ENCODE measurements at regions not wholly inside any gene's neighbourhood (a gene's known extent, or its start where the extent isn't known, plus 50 kb on each side); places are given as distances from the start of the nearest gene placed in this dataset.

GRCh38 chr12:53827306-53827705 is 75.5 kb upstream of the CISTR start:
- ATAC-seq (no peak), DNase-seq (ENCODE audit: low read depth in 1 of 2, low spot score in 1 of 2) (no peak), FAIRE-seq (no peak)
- no peaks in the 10 kb centered on the region for H3K9me3 ChIP-seq
- no peak overlapping the region for H3K4me2 ChIP-seq
- H3K27ac ChIP-seq, result peak overlapping the region; percentile 12 to 88; a peak in 4 of 6 replicates
- peaks cover 50% of the 10 kb centered on the region for H3K4me1 ChIP-seq
- H3K4me3 ChIP-seq, result no peak overlapping the region
- ChIA-PET POLR2A (no interaction called here), CTCF (interaction anchor here (1.1 to 1.4 kb wide), 2 partner anchors 52 to 101 kb away, joined by 3 to 4 read pairs; no protein-coding TSS in a partner anchor)
- TF ChIP-seq KDM5A (IDR thresholded peaks at IDR 0.05) (no peak), CEBPB (IDR thresholded peaks at IDR 0.05) (no peak), EHMT2 (IDR thresholded peaks at IDR 0.05; ENCODE audit: low read depth) (no peak), CHD2 (IDR thresholded peaks at IDR 0.05; ENCODE audit: low read length, partially characterized antibody) (no peak), HEYL (CRISPR knock-in tag; IDR thresholded peaks at IDR 0.05) (no peak), HOXA7 (CRISPR knock-in tag; IDR thresholded peaks at IDR 0.05) (no peak), CBX8 (IDR thresholded peaks at IDR 0.05) (no peak), NPAS2 (CRISPR knock-in tag; IDR thresholded peaks at IDR 0.05; ENCODE audit: borderline replicate concordance) (no peak), MYC (IDR thresholded peaks at IDR 0.05; ENCODE audit: borderline replicate concordance, low read length) (no peak), ELK1 (IDR thresholded peaks at IDR 0.05; ENCODE audit: low read depth, low read length) (no peak), CTCF (IDR thresholded peaks at IDR 0.05) (no peak), JUNB (IDR thresholded peaks at IDR 0.05) (no peak)

- Histone ChIP-seq H3K4me3 (no peak overlapping the region), H3K4me2 (peak overlapping the region; percentile 57), H3K27ac (peak overlapping the region; percentile 42 to 77; a peak in 5 of 6 replicates), H3K4me1 (peaks cover 50% of the 10 kb centered on the region), H3K9me3 (no peaks in the 10 kb centered on the region)
- CTCF ChIA-PET, result no interaction called here
- FAIRE-seq, result peak; percentile 77
- ATAC-seq, result no peak
- POLR2A ChIA-PET, result interaction anchor here (0.7 kb wide), 1 partner anchor 100 kb away, joined by 5 read pairs; no protein-coding TSS in a partner anchor
- peak in 1 of 2 experiments; percentile 22 for DNase-seq (ENCODE audit: low read depth in 1 of 2, low spot score in 1 of 2)
- 55% methylated on average over 2 of the region's 2 CpGs for WGBS (ENCODE audit: missing lambda C conversion rate)
- 0 out of 4 replicates have a peak, but pooled peaks of 1 of the 2 experiments have one; percentile 10 for TF ChIP-seq CEBPB (IDR thresholded peaks at IDR 0.05)
- no peak for TF ChIP-seq PHF8 (IDR thresholded peaks at IDR 0.05; ENCODE audit: borderline replicate concordance, low read depth)
- 0 out of 2 replicates have a peak, but pooled peaks have one; percentile 14 for TF ChIP-seq MAX (IDR thresholded peaks at IDR 0.05)
These were observed 76.8 kb upstream of the CISTR start for GRCh38 chr12:53828598-53828997.

- WGBS (ENCODE audit: missing lambda C conversion rate), result 44% methylated on average over 3 of the region's 3 CpGs
- no peak for FAIRE-seq
- TF ChIP-seq HEYL (CRISPR knock-in tag; IDR thresholded peaks at IDR 0.05), result no peak
- TF ChIP-seq CBX8 (IDR thresholded peaks at IDR 0.05), result no peak
- TF ChIP-seq ATOH8 (CRISPR knock-in tag; IDR thresholded peaks at IDR 0.05; ENCODE audit: low read depth), result no peak
- TF ChIP-seq RARB (CRISPR knock-in tag; IDR thresholded peaks at IDR 0.05), result no peak
- TF ChIP-seq CEBPB (IDR thresholded peaks at IDR 0.05), result no peak
- no peak for TF ChIP-seq HES2 (IDR thresholded peaks at IDR 0.05)
- no peak for TF ChIP-seq CTCF (IDR thresholded peaks at IDR 0.05)
- no peak for TF ChIP-seq BHLHE40 (IDR thresholded peaks at IDR 0.05; ENCODE audit: low read depth, low read length)
- no peak for TF ChIP-seq EP300 (IDR thresholded peaks at IDR 0.05)
- TF ChIP-seq RAD21 (conservative IDR thresholded peaks at IDR 0.05 in 1 of 2, IDR thresholded peaks at IDR 0.05 in 1 of 2), result no peak
- no peak for TF ChIP-seq REST (IDR thresholded peaks at IDR 0.05)
- TF ChIP-seq PHF8 (IDR thresholded peaks at IDR 0.05; ENCODE audit: borderline replicate concordance, low read depth), result no peak
These were observed 77.5 kb upstream of the CISTR start for GRCh38 chr12:53829130-53829819.

More at GRCh38 chr12:53829130-53829819, 77.5 kb upstream of the CISTR start:
- Histone ChIP-seq H3K4me3 (no peak overlapping the region), H3K9me3 (no peaks in the 10 kb centered on the region), H3K27ac (peak overlapping the region; percentile 42 to 77; a peak in 5 of 6 replicates), H3K4me2 (peak overlapping the region; percentile 57), H3K4me1 (peaks cover 44% of the 10 kb centered on the region)
- no peak for ATAC-seq
- ChIA-PET CTCF (interaction anchor here (1.0 to 3.9 kb wide), 9 partner anchors 20 to 203 kb away, joined by 3 to 15 read pairs (median 5); no protein-coding TSS in a partner anchor), POLR2A (no interaction called here)
- DNase-seq (ENCODE audit: low read depth in 1 of 2, low spot score in 1 of 2), result no peak

Data from A549 (cell line).